ENCODE measurements at regions not wholly inside any gene's neighbourhood (a gene's known extent, or its start where the extent isn't known, plus 50 kb on each side); places are given as distances from the start of the nearest gene placed in this dataset.

DNA sequence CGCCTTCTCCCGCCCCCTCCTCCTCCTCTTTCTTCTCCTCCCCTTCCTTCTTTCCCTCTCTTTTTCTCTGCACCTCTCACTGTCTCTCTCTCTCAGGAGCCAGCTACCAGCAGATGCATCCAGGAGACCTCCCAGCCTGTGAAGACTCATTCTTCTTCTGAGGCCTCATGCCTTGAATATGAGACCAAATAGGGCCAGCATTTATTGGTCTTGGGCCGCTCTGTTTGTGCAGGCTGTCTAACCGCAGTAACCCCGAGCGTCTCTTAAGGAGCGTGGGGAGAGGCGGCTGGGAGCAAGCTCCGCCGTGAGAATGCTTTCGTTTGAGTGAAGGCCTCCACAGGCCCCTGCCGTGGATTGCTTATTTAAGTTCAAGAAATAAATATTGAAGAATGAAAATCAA, 167.0 kb downstream of the NUFIP1 start:
- Histone ChIP-seq H3K4me1 (ENCODE audit: insufficient read depth, low read length) (peaks cover 26% of the 10 kb centered on the region), H2AFZ (ENCODE audit: low read length) (no peak overlapping the region), H3K9me3 (ENCODE audit: low read length) (no peaks in the 10 kb centered on the region), H3K36me3 (ENCODE audit: low read depth, low read length) (no peaks in the 10 kb centered on the region), H3K4me2 (ENCODE audit: low read length) (no peak overlapping the region), H3K4me3 (ENCODE audit: low read length) (no peak overlapping the region), H4K20me1 (ENCODE audit: low read length) (no peaks in the 10 kb centered on the region), H3K9ac (ENCODE audit: low read length) (no peak overlapping the region), H3K27me3 (ENCODE audit: low read length) (no peaks in the 10 kb centered on the region), H3K9me2 (replicated peaks; ENCODE audit: low read length) (no peaks in the 10 kb centered on the region), H3F3A (ENCODE audit: low read length, unreplicated experiment) (no peaks in the 10 kb centered on the region), H3K27ac (ENCODE audit: low read length) (no peak overlapping the region), H3K79me2 (ENCODE audit: low read length) (no peaks in the 10 kb centered on the region)
- intact Hi-C loops (cut with micrococcal nuclease): no loop called here
- TF ChIP-seq, protein P1, sequence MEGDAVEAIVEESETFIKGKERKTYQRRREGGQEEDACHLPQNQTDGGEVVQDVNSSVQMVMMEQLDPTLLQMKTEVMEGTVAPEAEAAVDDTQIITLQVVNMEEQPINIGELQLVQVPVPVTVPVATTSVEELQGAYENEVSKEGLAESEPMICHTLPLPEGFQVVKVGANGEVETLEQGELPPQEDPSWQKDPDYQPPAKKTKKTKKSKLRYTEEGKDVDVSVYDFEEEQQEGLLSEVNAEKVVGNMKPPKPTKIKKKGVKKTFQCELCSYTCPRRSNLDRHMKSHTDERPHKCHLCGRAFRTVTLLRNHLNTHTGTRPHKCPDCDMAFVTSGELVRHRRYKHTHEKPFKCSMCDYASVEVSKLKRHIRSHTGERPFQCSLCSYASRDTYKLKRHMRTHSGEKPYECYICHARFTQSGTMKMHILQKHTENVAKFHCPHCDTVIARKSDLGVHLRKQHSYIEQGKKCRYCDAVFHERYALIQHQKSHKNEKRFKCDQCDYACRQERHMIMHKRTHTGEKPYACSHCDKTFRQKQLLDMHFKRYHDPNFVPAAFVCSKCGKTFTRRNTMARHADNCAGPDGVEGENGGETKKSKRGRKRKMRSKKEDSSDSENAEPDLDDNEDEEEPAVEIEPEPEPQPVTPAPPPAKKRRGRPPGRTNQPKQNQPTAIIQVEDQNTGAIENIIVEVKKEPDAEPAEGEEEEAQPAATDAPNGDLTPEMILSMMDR (conservative IDR thresholded peaks at IDR 0.05; ENCODE audit: low read depth, low read length): no peak
- TF ChIP-seq EZH2phosphoT487 (IDR thresholded peaks at IDR 0.05; ENCODE audit: borderline replicate concordance, low read length): no peak
- no peak for TF ChIP-seq EZH2 (IDR thresholded peaks at IDR 0.05; ENCODE audit: low read length, unreplicated experiment)
- DNase-seq: no peak
- ATAC-seq: no peak
- BruUV-seq (replicated peaks): no TSS peak
- CTCF ChIA-PET: no interaction called here
- POLR2A ChIA-PET (ENCODE audit: unreplicated experiment): no interaction called here

DNA sequence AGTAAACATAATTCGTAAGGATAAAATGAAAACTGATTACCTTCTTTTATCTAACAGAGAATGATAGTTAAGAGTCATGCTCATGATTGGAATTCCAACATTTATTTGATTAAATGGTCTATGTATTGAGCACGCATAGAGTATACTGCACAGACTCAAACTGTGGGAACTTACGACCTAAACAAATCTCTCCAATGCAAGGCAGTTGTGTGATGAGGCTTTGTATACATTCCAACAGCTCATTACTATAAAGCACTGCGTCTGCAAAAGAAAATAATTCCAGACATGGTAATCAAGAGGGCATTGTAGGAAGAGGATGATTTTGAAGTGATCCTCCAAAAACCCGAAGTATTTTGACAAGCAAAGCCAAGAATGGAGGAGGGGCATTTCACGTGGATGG, 169.5 kb downstream of the NUFIP1 start:
- no peak overlapping the region for H3K4me3 ChIP-seq (ENCODE audit: low read length)
- ChIA-PET POLR2A (ENCODE audit: unreplicated experiment) (no interaction called here), CTCF (no interaction called here)
- H2AFZ ChIP-seq (ENCODE audit: low read length): no peak overlapping the region
- TF ChIP-seq, protein P1 (conservative IDR thresholded peaks at IDR 0.05; ENCODE audit: low read depth, low read length): no peak
- TF ChIP-seq EZH2phosphoT487 (IDR thresholded peaks at IDR 0.05; ENCODE audit: borderline replicate concordance, low read length) (no peak), EZH2 (IDR thresholded peaks at IDR 0.05; ENCODE audit: low read length, unreplicated experiment) (no peak)
- intact Hi-C loops (cut with micrococcal nuclease): loop anchor here (5.0 kb wide), 3 partner anchors 62 to 337 kb away; no protein-coding TSS in a partner anchor
- H3K27me3 ChIP-seq (ENCODE audit: low read length): no peaks in the 10 kb centered on the region
- H3K9me2 ChIP-seq (replicated peaks; ENCODE audit: low read length): no peaks in the 10 kb centered on the region
- BruUV-seq (replicated peaks): no TSS peak
- no peak overlapping the region for H3K4me2 ChIP-seq (ENCODE audit: low read length)
- ATAC-seq (no peak), DNase-seq (no peak)
- no peaks in the 10 kb centered on the region for H3K36me3 ChIP-seq (ENCODE audit: low read depth, low read length)
- H3K4me1 ChIP-seq (ENCODE audit: insufficient read depth, low read length): peaks cover 51% of the 10 kb centered on the region
- H3K27ac ChIP-seq (ENCODE audit: low read length): peak overlapping the region; percentile 95
- H3K9ac ChIP-seq (ENCODE audit: low read length): peak overlapping the region; percentile 30; the same call in 1 of the 2 replicates
- H3K79me2 ChIP-seq (ENCODE audit: low read length): no peaks in the 10 kb centered on the region
- H4K20me1 ChIP-seq (ENCODE audit: low read length): no peaks in the 10 kb centered on the region
- H3K9me3 ChIP-seq (ENCODE audit: low read length): no peaks in the 10 kb centered on the region
- no peaks in the 10 kb centered on the region for H3F3A ChIP-seq (ENCODE audit: low read length, unreplicated experiment)

- Histone ChIP-seq H3K4me1 (ENCODE audit: insufficient read depth, low read length) (peaks cover 55% of the 10 kb centered on the region), H3K9me3 (ENCODE audit: low read length) (no peaks in the 10 kb centered on the region), H3K4me2 (ENCODE audit: low read length) (peak overlapping the region; percentile 30; the same call in 1 of the 2 replicates), H3F3A (ENCODE audit: low read length, unreplicated experiment) (no peaks in the 10 kb centered on the region), H3K36me3 (ENCODE audit: low read depth, low read length) (no peaks in the 10 kb centered on the region), H3K4me3 (ENCODE audit: low read length) (no peak overlapping the region), H4K20me1 (ENCODE audit: low read length) (no peaks in the 10 kb centered on the region), H3K79me2 (ENCODE audit: low read length) (no peaks in the 10 kb centered on the region), H2AFZ (ENCODE audit: low read length) (no peak overlapping the region), H3K27ac (ENCODE audit: low read length) (peak overlapping the region; percentile 95), H3K9ac (ENCODE audit: low read length) (peak overlapping the region; percentile 42), H3K27me3 (ENCODE audit: low read length) (no peaks in the 10 kb centered on the region), H3K9me2 (replicated peaks; ENCODE audit: low read length) (no peaks in the 10 kb centered on the region)
- DNase-seq (peak; percentile 84), ATAC-seq (peak; percentile 71)
- no TSS peak for BruUV-seq (replicated peaks)
- ChIA-PET POLR2A (ENCODE audit: unreplicated experiment) (no interaction called here), CTCF (no interaction called here)
- intact Hi-C loops (cut with micrococcal nuclease): loop anchor here (5.0 kb wide), 3 partner anchors 62 to 337 kb away; no protein-coding TSS in a partner anchor
- TF ChIP-seq EZH2phosphoT487 (IDR thresholded peaks at IDR 0.05; ENCODE audit: borderline replicate concordance, low read length): no peak
- TF ChIP-seq EZH2 (IDR thresholded peaks at IDR 0.05; ENCODE audit: low read length, unreplicated experiment): no peak
- TF ChIP-seq, protein P1 (conservative IDR thresholded peaks at IDR 0.05; ENCODE audit: low read depth, low read length): no peak
Measured at GRCh38 chr13:44819245-44819644, 170.0 kb downstream of the NUFIP1 start.

All from PC-3 (cell line).